NCI-H774 (cell line): ENCODE measurements at regions not wholly inside any gene's neighbourhood (a gene's known extent, or its start where the extent isn't known, plus 50 kb on each side); places are given as distances from the start of the nearest gene placed in this dataset.
"Not testable (repeated sequence)": the region's sequence is repeated elsewhere in the genome, so short reads cannot be mapped to it uniquely, and the experiment has no call there.

ENCODE experiments used
- DNase-seq: peaks from one replicate; lab custom pipeline; 2025; lab: John Stamatoyannopoulos, UW

DNA sequence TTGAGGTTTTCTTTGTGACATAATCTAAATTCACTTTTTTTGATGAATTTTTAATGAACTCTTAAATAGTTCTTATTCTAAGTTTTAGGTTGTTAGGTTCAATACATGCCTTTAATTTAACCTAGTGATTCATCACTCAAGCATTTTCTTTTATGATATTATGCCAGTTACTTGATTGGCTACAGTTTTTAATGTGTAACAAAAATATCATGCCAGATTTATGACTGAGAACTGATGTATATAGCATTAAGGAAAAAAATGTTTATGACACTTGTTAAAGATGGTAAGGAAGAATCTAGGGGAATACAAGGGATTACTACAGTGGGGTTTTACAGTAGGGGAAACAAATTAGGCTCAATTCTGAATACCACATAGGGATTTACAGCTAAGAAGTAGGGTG lies 103.1 kb downstream of the VGLL3 start:
- DNase-seq, result no peak

DNA sequence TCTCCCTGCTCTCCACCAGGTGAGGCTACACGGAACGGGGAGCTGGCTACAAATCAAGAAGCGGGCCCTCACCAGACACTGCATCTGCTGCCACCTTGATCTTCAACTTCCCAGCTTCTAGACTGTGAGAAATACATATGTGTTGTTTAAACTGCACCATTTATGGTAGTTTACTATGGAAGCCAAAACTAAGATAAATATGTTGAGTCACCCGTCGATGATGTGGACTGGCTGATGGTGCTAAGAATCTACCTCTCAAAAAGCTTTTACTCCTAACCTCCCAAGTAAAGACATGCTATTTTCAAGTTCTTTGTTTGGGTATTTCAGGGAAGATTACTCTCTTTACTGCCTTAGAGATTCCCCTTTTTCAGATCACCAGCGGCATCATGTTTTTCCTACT lies 110.9 kb downstream of the VGLL3 start:
- DNase-seq, result no peak

DNA sequence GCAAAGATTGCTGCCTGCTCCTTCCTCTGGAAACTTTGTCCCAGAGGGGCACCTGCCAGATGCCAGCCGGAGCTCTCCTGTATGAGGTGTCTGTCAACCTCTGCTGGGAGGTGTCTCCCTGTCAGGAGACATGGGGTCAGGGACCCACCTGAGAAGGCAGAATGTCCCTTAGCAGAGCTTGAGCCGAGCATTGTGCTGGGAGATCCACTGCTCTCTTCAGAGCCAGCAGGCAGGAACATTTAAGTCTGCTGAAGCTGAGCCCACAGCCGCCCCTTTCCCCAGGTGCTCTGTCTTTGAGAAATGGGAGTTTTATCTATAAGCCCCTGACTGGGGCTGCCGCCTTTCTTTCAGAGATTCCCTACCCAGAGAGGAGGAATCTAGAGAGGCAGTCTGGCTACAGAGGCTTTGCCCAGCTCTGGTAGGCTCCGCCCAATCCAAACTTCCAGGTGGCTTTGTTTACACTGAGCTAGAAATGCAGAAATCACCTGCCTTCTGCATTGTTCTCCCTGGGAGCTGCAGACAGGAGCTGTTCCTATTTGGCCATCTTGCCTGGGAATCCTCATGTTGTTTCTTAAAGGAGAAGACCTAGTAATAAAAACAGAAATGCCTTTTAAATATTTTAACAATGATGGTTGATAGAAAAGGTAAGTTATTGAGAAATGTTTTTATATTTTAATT lies 114.3 kb downstream of the VGLL3 start:
- peak; percentile 70 for DNase-seq

DNA sequence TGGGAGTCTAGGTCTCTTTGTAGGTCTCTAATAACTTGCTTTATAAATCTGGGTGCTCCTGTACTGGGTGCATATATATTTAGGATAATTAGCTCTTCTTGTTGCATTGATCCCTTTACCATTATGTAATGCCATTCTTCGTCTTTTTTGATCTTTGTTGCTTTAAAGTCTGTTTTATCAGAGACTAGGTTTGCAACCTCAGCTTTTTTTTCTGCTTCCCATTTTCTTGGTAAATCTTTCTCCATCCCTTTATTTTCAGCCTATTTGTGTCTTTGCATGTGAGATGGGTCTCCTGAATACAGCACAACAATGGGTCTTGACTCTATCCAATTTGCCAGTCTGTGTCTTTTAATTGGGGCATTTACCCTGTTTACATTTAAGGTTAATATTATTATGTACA lies 116.2 kb downstream of the VGLL3 start:
- not testable (repeated sequence) for DNase-seq

DNA sequence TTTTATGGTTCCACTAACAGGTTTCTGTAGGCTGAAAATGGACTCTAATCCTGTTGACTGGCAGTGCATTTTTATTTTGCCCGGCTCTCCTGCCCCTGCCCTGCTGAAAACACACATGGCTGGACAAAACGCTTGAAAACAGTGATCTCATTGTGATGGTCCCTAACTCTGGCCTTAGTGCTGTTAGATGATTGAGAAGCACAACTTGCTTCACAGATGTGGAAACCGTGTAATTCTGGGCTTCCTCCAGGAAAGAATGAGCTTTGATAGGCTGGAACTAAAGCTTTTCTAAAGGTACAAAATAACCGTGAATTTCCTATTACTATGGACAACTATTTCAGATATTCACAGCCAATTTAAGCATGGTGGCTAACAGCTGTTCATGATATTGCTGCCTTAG lies 121.4 kb downstream of the VGLL3 start:
- DNase-seq, result no peak

DNA sequence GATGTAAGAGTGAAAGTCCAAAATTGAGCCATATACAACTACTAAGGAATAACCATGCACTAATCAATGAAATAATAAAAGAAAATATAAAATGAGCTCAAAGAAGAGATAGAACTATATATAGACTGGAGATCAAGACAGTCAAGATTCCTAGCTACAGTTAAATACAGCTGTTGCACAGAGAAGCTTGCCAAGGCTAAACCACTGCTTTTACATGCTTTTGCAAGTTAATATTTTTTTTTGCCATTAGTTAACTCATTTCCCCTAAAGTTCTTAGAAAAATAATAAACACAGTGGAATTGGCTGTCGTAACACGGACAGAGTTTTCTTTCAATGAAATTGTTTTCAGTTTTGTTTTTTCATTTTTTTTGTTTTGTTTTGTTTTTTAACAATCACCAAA lies 123.0 kb downstream of the VGLL3 start:
- DNase-seq, result no peak

DNA sequence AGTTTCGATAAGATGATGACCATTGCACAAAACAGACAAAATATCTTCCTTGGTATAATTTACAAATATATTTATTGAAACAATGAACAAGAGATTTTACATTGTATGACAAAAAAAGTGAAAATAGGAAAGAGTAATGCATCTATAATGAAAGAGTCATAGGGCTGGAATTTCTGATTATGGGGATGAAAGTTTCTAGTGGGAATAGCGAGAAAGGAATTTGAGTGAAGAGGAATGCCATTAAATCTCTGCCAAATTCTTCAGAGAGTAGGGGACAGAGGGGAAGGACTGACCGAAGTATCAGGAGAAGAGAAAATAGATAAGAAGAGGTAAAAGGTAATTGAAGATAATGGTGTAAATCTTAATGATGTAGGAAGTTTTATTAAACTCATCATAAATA lies 125.4 kb downstream of the VGLL3 start:
- DNase-seq, result no peak

DNA sequence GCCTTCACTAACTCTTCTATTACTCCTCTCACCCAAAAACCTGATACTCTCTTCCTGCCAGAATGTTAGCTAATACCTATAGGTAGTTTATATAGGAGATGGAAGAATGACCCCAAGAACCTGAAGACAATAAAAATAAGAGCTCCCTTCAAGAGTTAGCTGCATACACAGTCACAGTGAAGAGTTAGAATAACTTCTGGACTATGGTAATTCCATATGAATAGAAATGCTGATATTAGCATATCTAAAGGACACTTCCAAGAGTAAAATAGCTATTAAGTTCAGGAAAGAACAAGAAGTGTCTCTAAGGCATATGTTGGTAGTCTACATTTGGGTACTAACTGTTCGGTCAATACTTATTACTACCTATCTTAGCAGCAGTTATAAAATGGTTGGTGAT lies 134.2 kb downstream of the VGLL3 start:
- DNase-seq, result no peak

DNA sequence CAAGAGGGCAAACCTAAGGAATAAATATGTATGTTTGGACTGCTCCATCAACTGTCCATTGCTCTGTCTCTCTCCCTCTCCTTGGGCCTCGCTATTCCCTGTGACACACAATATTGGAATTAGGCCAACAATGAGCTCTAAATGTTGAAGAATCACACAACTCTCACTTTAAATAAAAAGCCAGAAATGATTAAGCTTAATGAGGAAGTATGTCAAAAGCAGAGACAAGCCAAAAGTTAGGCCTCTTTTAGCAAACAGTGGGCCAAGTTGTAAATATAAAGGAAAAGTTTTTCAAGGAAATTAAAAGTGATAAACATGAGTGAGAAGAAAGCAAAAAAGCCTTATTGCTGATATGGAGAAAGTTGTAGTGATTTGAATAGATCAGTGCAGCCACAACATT lies 141.0 kb downstream of the VGLL3 start:
- DNase-seq, result no peak

DNA sequence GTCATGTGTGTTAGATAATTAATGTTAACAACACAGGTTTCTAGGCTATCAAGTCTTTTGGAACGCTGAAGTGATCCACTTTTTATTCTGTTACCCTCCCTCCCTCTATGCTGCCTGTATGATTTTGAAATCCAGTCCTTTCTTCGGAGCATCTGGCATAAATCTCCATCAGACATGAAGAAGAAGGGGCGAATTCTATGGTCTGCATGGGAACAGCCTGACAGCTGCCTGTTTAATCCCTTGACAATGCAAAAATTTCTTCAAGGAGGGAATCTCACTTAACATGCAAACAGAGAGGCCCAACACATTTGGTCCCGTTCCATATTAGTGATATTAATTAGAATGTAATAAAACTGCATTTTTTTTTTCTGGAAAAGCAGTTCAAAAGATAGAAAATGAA lies 145.2 kb downstream of the VGLL3 start:
- DNase-seq, result no peak

DNA sequence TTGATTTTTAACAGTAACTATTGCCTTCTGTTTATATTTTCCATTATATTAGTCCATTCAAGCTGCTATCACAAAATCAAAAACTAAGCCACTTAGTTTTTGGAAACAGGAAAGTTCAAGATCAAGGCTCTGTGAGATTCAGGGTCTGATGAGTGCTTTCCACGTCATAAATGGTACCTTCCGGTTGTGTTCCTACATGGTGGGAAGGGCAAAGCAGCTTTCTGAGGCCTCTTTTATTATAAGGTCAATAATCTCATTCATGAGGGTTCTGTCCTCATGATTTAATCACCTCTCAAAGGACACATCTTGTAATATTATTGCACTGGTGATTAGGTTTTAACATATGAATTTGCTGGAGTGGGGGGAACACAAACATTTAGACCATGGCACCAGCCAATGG lies 152.0 kb downstream of the VGLL3 start:
- DNase-seq, result no peak

DNA sequence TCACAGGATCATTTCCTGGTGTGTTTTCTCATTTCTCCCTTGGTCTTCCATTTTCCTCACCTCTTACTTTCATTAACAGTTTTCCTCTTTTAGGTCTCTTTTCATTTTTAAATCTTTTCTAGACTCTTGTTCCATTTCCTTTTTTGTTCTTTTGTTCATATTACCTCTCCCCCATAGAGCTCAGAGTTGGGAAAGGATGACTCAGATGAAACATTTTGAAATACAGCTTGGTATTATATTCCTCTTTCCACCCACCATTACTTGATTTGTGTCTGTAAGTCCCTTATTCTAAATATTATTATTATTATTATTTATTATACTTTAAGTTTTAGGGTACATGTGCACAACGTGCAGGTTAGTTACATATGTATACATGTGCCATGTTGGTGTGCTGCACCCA lies 153.1 kb downstream of the VGLL3 start:
- no peak for DNase-seq

DNA sequence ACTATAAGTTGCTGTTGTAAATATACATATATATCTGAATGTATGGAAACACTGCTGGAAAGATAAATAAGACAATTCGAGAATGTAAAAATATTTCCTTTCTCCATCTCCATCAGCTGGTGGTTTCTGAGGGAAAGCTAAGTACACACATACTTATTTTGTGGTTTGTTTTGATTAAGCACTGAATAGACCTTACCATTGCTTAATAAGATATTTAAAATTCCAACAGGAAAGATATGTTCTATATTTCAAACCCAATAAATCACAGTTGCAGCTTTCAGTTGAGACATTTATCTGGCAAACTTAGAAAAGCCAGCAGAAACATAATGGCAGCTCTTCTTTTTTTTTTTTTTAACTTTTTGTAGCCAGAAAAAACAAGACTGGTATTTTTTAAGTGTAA lies 160.4 kb downstream of the VGLL3 start:
- DNase-seq, result no peak

DNA sequence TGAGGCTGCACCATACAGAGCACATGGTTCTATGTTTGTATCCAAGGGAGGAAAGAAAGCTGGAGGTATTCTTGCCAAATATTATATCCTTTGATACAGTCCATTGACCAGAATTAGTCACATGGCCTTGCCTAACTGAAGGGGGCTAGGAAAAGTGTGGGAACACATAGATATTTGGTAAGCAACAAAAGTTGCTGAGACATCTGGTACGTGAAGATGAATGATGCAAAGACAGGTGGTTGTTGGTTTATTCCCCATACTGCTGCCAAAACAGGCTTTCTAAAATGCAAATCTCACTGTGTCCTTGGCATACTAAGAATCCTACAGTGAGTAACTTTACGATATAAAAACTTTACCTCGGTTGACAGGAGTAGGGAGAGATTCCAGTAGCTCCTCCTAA lies 162.2 kb downstream of the VGLL3 start:
- DNase-seq, result no peak

DNA sequence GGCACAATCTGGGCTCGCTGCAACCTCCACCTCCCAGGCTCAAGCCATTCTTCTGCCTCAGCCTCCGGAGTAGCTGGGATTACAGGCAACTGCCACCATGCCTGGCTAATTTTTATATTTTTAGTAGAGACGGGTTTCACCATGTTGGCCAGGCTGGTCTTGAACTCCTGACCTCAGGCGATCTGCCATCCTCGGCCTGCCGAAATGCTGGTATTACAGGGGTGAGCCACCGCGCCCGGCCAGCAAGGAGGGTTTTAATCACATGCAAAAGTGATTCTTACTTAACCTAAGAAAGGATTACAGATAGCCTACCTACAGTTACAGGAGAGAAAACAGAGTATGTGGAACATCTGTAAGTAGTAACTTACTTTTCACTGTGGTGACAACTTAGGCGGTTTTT lies 163.4 kb downstream of the VGLL3 start:
- not testable (repeated sequence) for DNase-seq

DNA sequence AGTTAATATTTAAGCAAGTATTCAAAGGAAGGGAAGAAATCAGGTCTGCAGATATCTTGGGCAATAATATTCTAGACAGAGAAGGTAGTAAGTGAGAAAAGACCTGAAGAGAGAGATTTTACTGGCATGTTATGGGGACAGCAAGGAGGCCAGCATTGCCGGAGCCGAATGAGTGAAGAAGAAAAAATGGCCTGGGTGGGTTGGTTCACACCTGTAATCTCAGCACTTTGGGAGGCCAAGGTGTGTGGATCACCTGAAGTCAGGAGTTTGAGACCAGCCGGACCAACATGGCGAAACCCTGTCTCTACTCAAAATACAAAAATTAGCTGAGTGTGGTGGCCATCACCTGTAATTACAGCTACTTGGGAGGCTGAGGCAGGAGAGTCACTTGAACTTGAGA lies 164.7 kb downstream of the VGLL3 start:
- no peak for DNase-seq

DNA sequence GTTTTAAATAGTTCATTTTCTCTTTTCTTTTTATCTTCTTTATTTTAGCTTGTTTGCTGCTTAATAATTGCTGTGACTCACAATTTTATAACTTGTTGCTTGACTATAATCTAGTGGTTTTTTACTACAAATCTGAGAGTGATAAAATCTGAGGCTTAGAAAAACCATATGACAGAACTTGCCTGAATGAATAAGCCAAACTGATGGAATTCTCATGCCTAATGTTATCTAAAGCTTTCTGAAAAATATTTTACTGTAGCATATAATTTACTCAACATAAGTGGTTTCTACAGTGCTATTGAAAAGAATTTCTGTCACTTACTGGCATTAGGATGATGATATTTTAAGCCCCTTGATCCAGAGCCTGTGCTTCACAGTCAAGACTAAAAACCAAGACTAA lies 175.1 kb downstream of the VGLL3 start:
- DNase-seq, result no peak

DNA sequence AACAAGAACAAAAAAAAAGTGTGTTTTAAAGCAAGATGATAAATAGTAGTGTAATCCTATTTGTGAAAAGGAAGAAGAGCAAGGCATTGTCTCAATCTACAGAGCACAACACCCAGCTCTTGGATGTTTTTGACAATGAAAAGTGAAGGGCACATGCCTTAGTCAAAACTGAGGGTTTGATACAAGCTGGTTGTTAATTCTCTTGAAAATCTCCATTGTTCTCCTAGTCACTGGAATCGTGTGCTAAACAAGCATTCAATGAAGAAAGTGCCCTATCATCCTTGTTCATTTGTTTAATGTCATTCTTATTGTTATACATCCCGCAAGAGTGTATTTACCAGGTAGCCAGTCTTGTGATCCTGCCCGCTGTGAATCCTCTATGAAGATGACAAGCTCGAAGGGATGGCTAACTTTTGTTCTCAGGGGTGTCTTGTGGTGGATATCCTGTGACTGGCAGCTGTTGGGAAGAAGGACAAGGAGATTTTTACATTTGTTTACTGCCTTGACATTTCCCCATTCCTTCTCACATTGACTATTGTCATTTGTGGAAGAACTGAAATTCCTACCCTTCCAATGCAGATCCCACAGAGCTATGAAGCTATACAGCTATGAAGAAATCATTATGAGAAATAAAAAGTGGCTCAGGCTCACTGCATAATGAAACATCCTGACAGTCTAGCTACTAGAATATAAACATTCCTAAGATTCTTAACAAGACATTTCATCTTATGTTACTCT lies 175.9 kb downstream of the VGLL3 start:
- no peak for DNase-seq

DNA sequence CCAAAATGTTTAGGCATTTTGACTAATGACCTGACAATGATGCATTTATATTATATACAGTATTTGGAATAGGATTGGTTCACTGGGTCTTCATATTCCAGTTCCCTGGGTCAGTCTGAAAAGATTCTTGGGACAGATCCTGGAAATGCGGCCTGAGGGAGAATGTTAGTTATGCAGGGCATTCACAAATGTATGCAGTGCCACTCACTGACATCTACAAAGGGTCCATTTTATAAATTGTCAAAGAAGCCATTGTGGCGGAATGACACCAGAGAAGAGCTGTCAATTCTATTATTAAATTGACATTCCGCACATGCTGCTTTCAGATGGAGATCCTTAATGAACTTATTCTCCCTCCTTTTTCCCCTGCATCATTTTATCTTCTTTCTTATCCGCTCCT lies 176.6 kb downstream of the VGLL3 start:
- no peak for DNase-seq

DNA sequence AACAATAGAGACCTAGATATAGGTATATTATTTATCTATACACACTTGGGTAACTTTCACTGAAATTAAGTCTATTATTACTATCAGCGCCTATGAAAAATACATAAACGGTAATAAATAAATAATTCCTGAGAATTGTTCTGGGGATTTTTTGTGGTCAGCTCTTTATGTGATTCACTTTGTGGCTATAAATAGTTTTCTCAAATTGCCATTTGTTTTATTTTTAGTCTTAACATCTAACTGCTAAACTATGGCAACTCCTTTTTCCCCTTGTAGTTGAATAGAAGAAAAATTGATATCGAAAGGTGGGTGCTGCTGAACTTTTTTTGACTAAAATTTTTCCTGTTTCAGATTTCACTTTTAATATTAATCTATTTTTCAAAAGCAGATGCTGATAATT lies 189.0 kb downstream of the VGLL3 start:
- DNase-seq, result no peak

DNA sequence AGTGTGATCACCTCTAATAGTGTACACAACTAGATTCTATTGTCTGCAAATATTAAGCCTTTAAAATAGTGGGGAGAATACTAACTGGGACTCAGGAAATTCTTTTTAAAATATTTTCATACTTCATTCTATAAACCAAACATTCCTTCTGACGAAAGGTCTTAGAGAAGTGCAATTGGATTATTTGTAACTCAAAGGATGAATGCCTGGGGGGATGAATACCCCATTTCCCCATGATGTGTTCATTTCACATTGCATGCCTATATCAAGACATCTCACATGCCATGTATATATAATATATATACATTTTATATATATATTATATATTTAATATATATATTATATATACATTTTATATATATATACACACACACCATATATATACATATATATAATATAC lies 189.9 kb downstream of the VGLL3 start:
- no peak for DNase-seq

DNA sequence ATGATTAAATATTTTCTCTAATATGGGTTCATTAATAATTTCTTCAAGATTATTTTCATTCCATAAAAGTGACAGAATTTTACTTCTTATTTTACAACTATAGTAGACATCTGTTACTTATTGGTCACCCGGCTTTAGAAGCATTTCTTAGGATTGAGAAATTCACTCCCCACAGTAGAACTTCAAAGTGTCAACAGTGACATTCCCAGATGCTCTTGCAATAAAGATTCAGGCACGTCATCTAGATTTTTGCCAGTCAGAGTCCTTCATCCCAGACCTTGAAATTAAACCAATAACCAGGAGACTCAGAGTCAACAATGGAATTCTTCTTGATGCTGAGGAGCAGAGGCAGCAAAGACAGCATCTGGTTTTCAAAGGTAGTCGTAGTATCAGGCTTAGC lies 190.8 kb downstream of the VGLL3 start:
- no peak for DNase-seq

DNA sequence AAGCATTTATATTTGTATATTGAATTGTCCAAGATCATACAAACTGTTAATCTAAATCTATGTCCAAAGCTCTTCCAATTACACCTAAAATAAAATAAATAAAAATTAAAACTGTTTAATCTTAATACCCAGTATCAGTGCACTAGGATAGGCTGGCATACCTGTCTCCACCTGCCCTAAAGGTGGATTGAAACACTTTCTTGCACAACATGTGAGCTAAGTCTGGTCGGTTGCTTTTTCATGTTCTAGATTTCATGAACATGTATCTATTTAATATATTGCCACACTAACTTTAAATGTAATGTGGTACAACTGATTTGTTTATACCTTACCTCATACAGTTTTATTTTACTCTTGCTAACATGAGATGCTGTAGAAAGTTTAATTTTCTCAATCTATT lies 193.0 kb downstream of the VGLL3 start:
- DNase-seq, result no peak
